ENCODE measurements at regions not wholly inside any gene's neighbourhood (a gene's known extent, or its start where the extent isn't known, plus 50 kb on each side); places are given as distances from the start of the nearest gene placed in this dataset.

DNA sequence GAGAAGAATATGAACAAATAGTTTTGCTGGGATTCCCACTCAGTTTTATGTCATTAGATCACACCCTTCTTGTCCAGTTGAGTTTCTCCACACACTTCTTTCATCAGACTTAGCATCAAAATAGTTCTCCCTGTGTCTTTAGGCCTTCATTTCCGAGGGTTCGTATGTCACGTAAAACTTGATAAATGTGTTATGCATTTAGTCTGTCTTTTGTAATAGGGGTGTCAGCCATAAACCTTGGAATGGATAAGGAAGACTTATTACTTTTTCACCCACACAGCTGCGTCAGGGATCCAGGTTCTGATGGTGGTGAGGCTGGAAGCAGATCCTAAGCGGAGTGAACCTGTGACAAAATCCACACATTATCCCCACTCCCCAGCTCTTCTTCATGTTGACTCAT is 246.8 kb downstream of the CD83 start:
- no peaks in the 10 kb centered on the region for H3K36me3 Mint-ChIP-seq (ENCODE audit: insufficient read depth, unreplicated experiment)
- ChIA-PET CTCF (no interaction called here), POLR2A (no interaction called here)
- no peaks in the 10 kb centered on the region for H3K4me1 Mint-ChIP-seq (ENCODE audit: low read depth, unreplicated experiment)
- no peak for DNase-seq
- H3K36me3 ChIP-seq (ENCODE audit: control insufficient read depth, insufficient read depth, low read length): no peaks in the 10 kb centered on the region
- H3K4me3 Mint-ChIP-seq (ENCODE audit: unreplicated experiment): no peak overlapping the region
- intact Hi-C loops (cut with micrococcal nuclease; ENCODE audit: unreplicated experiment): no loop called here
- H3K4me1 ChIP-seq: peaks cover 6% of the 10 kb centered on the region; the same call in 1 of the 2 replicates
- no peaks in the 10 kb centered on the region for H3K9me3 Mint-ChIP-seq (ENCODE audit: unreplicated experiment)
- H3K27me3 ChIP-seq (replicated peaks; ENCODE audit: control insufficient read depth, insufficient read depth, low read length): no peaks in the 10 kb centered on the region
- BruUV-seq (replicated peaks): no TSS peak
- H3K9me3 ChIP-seq: no peaks in the 10 kb centered on the region
- no peak overlapping the region for H3K27ac Mint-ChIP-seq (ENCODE audit: unreplicated experiment)
- no peak overlapping the region for H3K4me3 ChIP-seq (ENCODE audit: low read depth, low read length)
- H3K27me3 Mint-ChIP-seq (ENCODE audit: insufficient read depth, unreplicated experiment): no peaks in the 10 kb centered on the region
- TF ChIP-seq CTCF (IDR thresholded peaks at IDR 0.05; ENCODE audit: insufficient read depth in 1 of 2, low read depth in 1 of 2, low read length in 1 of 2, severe bottlenecking in 1 of 2, unreplicated experiment in 1 of 2): no peak

DNA sequence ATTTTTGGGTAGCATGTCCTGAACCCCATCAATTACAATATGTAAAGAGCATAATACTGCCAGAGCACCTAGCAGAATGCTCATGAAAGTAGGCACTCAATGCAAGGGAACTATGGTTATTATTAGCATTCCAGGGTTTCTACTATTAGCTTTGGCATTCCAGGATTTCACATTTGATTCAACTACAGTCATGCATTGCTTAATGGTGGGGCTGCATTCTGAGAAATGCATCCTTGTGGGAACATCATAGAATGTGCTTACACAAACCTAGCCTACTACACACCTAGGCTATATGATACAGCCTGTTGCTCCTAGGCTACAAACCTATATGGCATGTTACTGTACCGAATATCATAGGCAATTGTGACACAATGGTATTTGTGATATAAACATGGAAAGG is 247.8 kb downstream of the CD83 start:
- H3K27me3 ChIP-seq (replicated peaks; ENCODE audit: control insufficient read depth, insufficient read depth, low read length): no peaks in the 10 kb centered on the region
- ChIA-PET POLR2A (no interaction called here), CTCF (no interaction called here)
- Mint-ChIP-seq H3K4me1 (ENCODE audit: low read depth, unreplicated experiment) (no peaks in the 10 kb centered on the region), H3K27me3 (ENCODE audit: insufficient read depth, unreplicated experiment) (no peaks in the 10 kb centered on the region), H3K36me3 (ENCODE audit: insufficient read depth, unreplicated experiment) (no peaks in the 10 kb centered on the region), H3K27ac (ENCODE audit: unreplicated experiment) (no peak overlapping the region), H3K9me3 (ENCODE audit: unreplicated experiment) (no peaks in the 10 kb centered on the region), H3K4me3 (ENCODE audit: unreplicated experiment) (no peak overlapping the region)
- no peak overlapping the region for H3K4me3 ChIP-seq (ENCODE audit: low read depth, low read length)
- intact Hi-C loops (cut with micrococcal nuclease; ENCODE audit: unreplicated experiment): no loop called here
- no peaks in the 10 kb centered on the region for H3K36me3 ChIP-seq (ENCODE audit: control insufficient read depth, insufficient read depth, low read length)
- no peaks in the 10 kb centered on the region for H3K9me3 ChIP-seq
- DNase-seq: no peak
- TF ChIP-seq CTCF (IDR thresholded peaks at IDR 0.05; ENCODE audit: insufficient read depth in 1 of 2, low read depth in 1 of 2, low read length in 1 of 2, severe bottlenecking in 1 of 2, unreplicated experiment in 1 of 2): no peak
- no TSS peak for BruUV-seq (replicated peaks)
- peaks cover 6% of the 10 kb centered on the region; the same call in 1 of the 2 replicates for H3K4me1 ChIP-seq

- no peaks in the 10 kb centered on the region for H3K4me1 Mint-ChIP-seq (ENCODE audit: low read depth, unreplicated experiment)
- Histone ChIP-seq H3K9me3 (no peaks in the 10 kb centered on the region), H3K4me1 (peaks cover 6% of the 10 kb centered on the region; the same call in 1 of the 2 replicates), H3K27me3 (replicated peaks; ENCODE audit: control insufficient read depth, insufficient read depth, low read length) (no peaks in the 10 kb centered on the region), H3K36me3 (ENCODE audit: control insufficient read depth, insufficient read depth, low read length) (no peaks in the 10 kb centered on the region), H3K4me3 (ENCODE audit: low read depth, low read length) (no peak overlapping the region)
- no peak for DNase-seq
- H3K27ac Mint-ChIP-seq (ENCODE audit: unreplicated experiment): no peak overlapping the region
- H3K36me3 Mint-ChIP-seq (ENCODE audit: insufficient read depth, unreplicated experiment): no peaks in the 10 kb centered on the region
- no TSS peak for BruUV-seq (replicated peaks)
- ChIA-PET POLR2A (no interaction called here), CTCF (no interaction called here)
- H3K9me3 Mint-ChIP-seq (ENCODE audit: unreplicated experiment): peaks cover 4% of the 10 kb centered on the region
- no peak for TF ChIP-seq CTCF (IDR thresholded peaks at IDR 0.05; ENCODE audit: insufficient read depth in 1 of 2, low read depth in 1 of 2, low read length in 1 of 2, severe bottlenecking in 1 of 2, unreplicated experiment in 1 of 2)
- no peaks in the 10 kb centered on the region for H3K27me3 Mint-ChIP-seq (ENCODE audit: insufficient read depth, unreplicated experiment)
- no peak overlapping the region for H3K4me3 Mint-ChIP-seq (ENCODE audit: unreplicated experiment)
- intact Hi-C loops (cut with micrococcal nuclease; ENCODE audit: unreplicated experiment): no loop called here
Observed at GRCh38 chr6:14366315-14366714, 248.7 kb downstream of the CD83 start.

Measured in Caco-2 (cell line).